ENCODE measurements at regions not wholly inside any gene's neighbourhood (a gene's known extent, or its start where the extent isn't known, plus 50 kb on each side); places are given as distances from the start of the nearest gene placed in this dataset.

- no peak for DNase-seq
Observed at GRCh38 chr9:17018540-17019196, 116.2 kb upstream of the CNTLN start.

GRCh38 chr9:17017931-17018491 is 116.8 kb upstream of the CNTLN start:
- DNase-seq: no peak

- no peak for DNase-seq
Observed at GRCh38 chr9:17013891-17014290, 120.9 kb upstream of the CNTLN start.

- no peak for DNase-seq
Observed at GRCh38 chr9:17013010-17013409, 121.8 kb upstream of the CNTLN start.

- no peak for DNase-seq
Observed at GRCh38 chr9:17011880-17012279, 123.0 kb upstream of the CNTLN start.

- no peak for DNase-seq
Observed at GRCh38 chr9:17009071-17009470, 125.8 kb upstream of the CNTLN start.

GRCh38 chr9:17005056-17005823 is 129.6 kb upstream of the CNTLN start:
- DNase-seq: no peak

GRCh38 chr9:17004500-17004899 is 130.3 kb upstream of the CNTLN start:
- DNase-seq: no peak

GRCh38 chr9:17003576-17004240 is 131.1 kb upstream of the CNTLN start:
- no peak for DNase-seq

- DNase-seq: no peak
Observed at GRCh38 chr9:16996901-16997491, 126.5 kb upstream of the BNC2 start.

- DNase-seq: no peak
Observed at GRCh38 chr9:16992138-16992537, 121.7 kb upstream of the BNC2 start.

- no peak for DNase-seq
Observed at GRCh38 chr9:16987026-16987425, 116.6 kb upstream of the BNC2 start.

GRCh38 chr9:16986556-16986955 is 116.1 kb upstream of the BNC2 start:
- DNase-seq: no peak

- no peak for DNase-seq
Observed at GRCh38 chr9:16985559-16986348, 115.3 kb upstream of the BNC2 start.

GRCh38 chr9:16982780-16983310 is 112.4 kb upstream of the BNC2 start:
- DNase-seq: no peak

GRCh38 chr9:16976427-16976826 is 106.0 kb upstream of the BNC2 start:
- no peak for DNase-seq

- DNase-seq: no peak
Observed at GRCh38 chr9:16974436-16974835, 104.0 kb upstream of the BNC2 start.

GRCh38 chr9:16970321-16970720 is 99.9 kb upstream of the BNC2 start:
- no peak for DNase-seq

GRCh38 chr9:16964228-16964627 is 93.8 kb upstream of the BNC2 start:
- DNase-seq: no peak

GRCh38 chr9:16960084-16960483 is 89.6 kb upstream of the BNC2 start:
- DNase-seq: no peak

GRCh38 chr9:16959391-16959790 is 88.9 kb upstream of the BNC2 start:
- DNase-seq: no peak

- DNase-seq: peak; percentile 12
Observed at GRCh38 chr9:16954040-16954439, 83.6 kb upstream of the BNC2 start.

All from DMS79 treated with DMSO at 0.1 percent for 48 hours (cell line).